NCI-H2107 (cell line): ENCODE measurements at regions not wholly inside any gene's neighbourhood (a gene's known extent, or its start where the extent isn't known, plus 50 kb on each side); places are given as distances from the start of the nearest gene placed in this dataset.

ENCODE experiments used
- DNase-seq: peaks from one replicate; lab custom pipeline; 2025; lab: John Stamatoyannopoulos, UW

- DNase-seq, result no peak
Measured at GRCh38 chrX:147699061-147699460, 212.7 kb upstream of the FMR1 start.

- no peak for DNase-seq
Measured at GRCh38 chrX:147710301-147710700, 201.4 kb upstream of the FMR1 start.

- DNase-seq, result no peak
Measured at GRCh38 chrX:147733369-147733768, 178.3 kb upstream of the FMR1 start.

- DNase-seq, result no peak
Measured at GRCh38 chrX:147735364-147735763, 176.4 kb upstream of the FMR1 start.

- DNase-seq, result no peak
Measured at GRCh38 chrX:147736045-147736444, 175.7 kb upstream of the FMR1 start.

GRCh38 chrX:147737690-147738089, 174.0 kb upstream of the FMR1 start:
- DNase-seq, result no peak

- no peak for DNase-seq
Measured at GRCh38 chrX:147738265-147738664, 173.5 kb upstream of the FMR1 start.

- no peak for DNase-seq
Measured at GRCh38 chrX:147739196-147739595, 172.5 kb upstream of the FMR1 start.

- DNase-seq, result no peak
Measured at GRCh38 chrX:147741776-147742175, 169.9 kb upstream of the FMR1 start.

GRCh38 chrX:147749308-147749707, 162.4 kb upstream of the FMR1 start:
- DNase-seq, result no peak

GRCh38 chrX:147757750-147758149, 154.0 kb upstream of the FMR1 start:
- no peak for DNase-seq

- no peak for DNase-seq
Measured at GRCh38 chrX:147763131-147763530, 148.6 kb upstream of the FMR1 start.

- DNase-seq, result no peak
Measured at GRCh38 chrX:147764868-147765267, 146.9 kb upstream of the FMR1 start.

- no peak for DNase-seq
Measured at GRCh38 chrX:147770858-147771257, 140.9 kb upstream of the FMR1 start.

- no peak for DNase-seq
Measured at GRCh38 chrX:147776988-147777387, 134.7 kb upstream of the FMR1 start.

GRCh38 chrX:147779173-147779572, 132.5 kb upstream of the FMR1 start:
- DNase-seq, result no peak

GRCh38 chrX:147781844-147782243, 129.9 kb upstream of the FMR1 start:
- DNase-seq, result no peak

GRCh38 chrX:147788641-147789350, 122.9 kb upstream of the FMR1 start:
- no peak for DNase-seq

- no peak for DNase-seq
Measured at GRCh38 chrX:147800663-147801062, 111.1 kb upstream of the FMR1 start.

GRCh38 chrX:147803948-147804347, 107.8 kb upstream of the FMR1 start:
- peak; percentile 6 for DNase-seq

GRCh38 chrX:147811803-147812202, 99.9 kb upstream of the FMR1 start:
- no peak for DNase-seq

GRCh38 chrX:147827070-147827469, 84.6 kb upstream of the FMR1 start:
- no peak for DNase-seq

GRCh38 chrX:147828719-147829118, 83.0 kb upstream of the FMR1 start:
- no peak for DNase-seq

- no peak for DNase-seq
Measured at GRCh38 chrX:147832707-147833348, 78.9 kb upstream of the FMR1 start.
